ENCODE measurements at regions not wholly inside any gene's neighbourhood (a gene's known extent, or its start where the extent isn't known, plus 50 kb on each side); places are given as distances from the start of the nearest gene placed in this dataset.

DNA sequence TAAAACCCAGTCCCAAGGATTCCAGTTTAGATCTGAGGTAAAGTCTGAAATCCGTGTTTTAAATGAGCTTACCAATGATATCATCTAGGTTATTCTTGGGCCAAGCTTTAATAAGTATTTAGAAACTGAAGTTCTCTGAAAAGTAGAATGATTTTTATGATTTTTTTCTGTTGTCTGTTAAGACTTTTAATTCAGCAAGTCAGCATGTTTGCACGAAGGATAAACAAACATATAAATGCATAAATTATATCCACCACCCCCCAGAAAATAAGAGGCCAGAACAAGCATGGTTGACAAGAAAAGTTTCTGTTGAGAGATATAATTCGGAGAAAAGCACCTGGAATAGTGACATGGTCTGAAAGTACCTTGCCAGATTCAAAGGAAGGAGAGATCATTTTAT is 655.7 kb downstream of the NOVA1 start:
- WGBS (ENCODE audit: extremely low coverage, insufficient coverage, insufficient read length), result no CpG with 5 or more reads among the region's 3 CpGs
- Histone ChIP-seq H3K18ac (ENCODE audit: low read length) (no peak overlapping the region), H3K4me2 (ENCODE audit: low read length) (no peak overlapping the region), H3K27ac (ENCODE audit: low read depth, low read length) (no peak overlapping the region), H3K4ac (ENCODE audit: low read depth, low read length) (no peak overlapping the region), H4K12ac (ENCODE audit: low read depth, low read length) (no peak overlapping the region), H3K4me3 (ENCODE audit: low read depth, low read length) (no peak overlapping the region), H3K36me3 (ENCODE audit: control insufficient read depth in 1 of 2, insufficient read depth in 2 of 2, low read length in 2 of 2) (no peaks in the 10 kb centered on the region), H3K14ac (ENCODE audit: low read length) (no peak overlapping the region), H4K91ac (ENCODE audit: low read depth, low read length) (no peak overlapping the region), H4K8ac (ENCODE audit: low read depth, low read length) (no peak overlapping the region), H3K9me3 (ENCODE audit: insufficient read depth, low read depth, low read length) (no peaks in the 10 kb centered on the region), H2BK12ac (ENCODE audit: low read length) (no peak overlapping the region), H2BK5ac (ENCODE audit: low read depth, low read length, poor library complexity) (no peak overlapping the region), H2BK120ac (ENCODE audit: insufficient read depth, low read length, poor library complexity) (no peak overlapping the region), H3K27me3 (ENCODE audit: insufficient read depth, low read length) (no peaks in the 10 kb centered on the region), H3K9ac (ENCODE audit: low read length) (no peak overlapping the region), H3K23ac (ENCODE audit: low read length) (no peak overlapping the region), H2AK5ac (ENCODE audit: low read length) (no peak overlapping the region), H2AFZ (ENCODE audit: insufficient read depth, low read length, poor library complexity) (no peak overlapping the region), H3K79me2 (ENCODE audit: control insufficient read depth, insufficient read depth, low read length, poor library complexity) (no peaks in the 10 kb centered on the region), H3K79me1 (ENCODE audit: low read length) (no peaks in the 10 kb centered on the region), H3K4me1 (ENCODE audit: control insufficient read depth in 1 of 2, insufficient read depth in 2 of 2, low read length in 2 of 2) (peaks cover 3 to 4% of the 10 kb centered on the region in 2 experiments)
- no peak for DNase-seq

- WGBS (ENCODE audit: extremely low coverage, insufficient coverage, insufficient read length), result no CpG with 5 or more reads among the region's 3 CpGs
These were observed 664.1 kb downstream of the NOVA1 start for GRCh38 chr14:25933731-25934130.

GRCh38 chr14:25929881-25930615 is 667.8 kb downstream of the NOVA1 start:
- H4K91ac ChIP-seq (ENCODE audit: low read depth, low read length), result no peak overlapping the region
- no peak overlapping the region for H2AFZ ChIP-seq (ENCODE audit: insufficient read depth, low read length, poor library complexity)
- H3K36me3 ChIP-seq (ENCODE audit: control insufficient read depth in 1 of 2, insufficient read depth in 2 of 2, low read length in 2 of 2), result no peaks in the 10 kb centered on the region
- no peak overlapping the region for H2BK12ac ChIP-seq (ENCODE audit: low read length)
- WGBS (ENCODE audit: extremely low coverage, insufficient coverage, insufficient read length), result no CpG with 5 or more reads among the region's 7 CpGs
- no peaks in the 10 kb centered on the region for H3K79me2 ChIP-seq (ENCODE audit: control insufficient read depth, insufficient read depth, low read length, poor library complexity)
- H3K27me3 ChIP-seq (ENCODE audit: insufficient read depth, low read length), result no peaks in the 10 kb centered on the region
- no peaks in the 10 kb centered on the region for H3K79me1 ChIP-seq (ENCODE audit: low read length)
- no peak overlapping the region for H3K18ac ChIP-seq (ENCODE audit: low read length)
- H3K9ac ChIP-seq (ENCODE audit: low read length), result no peak overlapping the region
- no peak overlapping the region for H3K14ac ChIP-seq (ENCODE audit: low read length)
- H3K4me1 ChIP-seq (ENCODE audit: control insufficient read depth in 1 of 2, insufficient read depth in 2 of 2, low read length in 2 of 2), result no peaks in the 10 kb centered on the region
- H3K23ac ChIP-seq (ENCODE audit: low read length), result no peak overlapping the region
- H3K4me3 ChIP-seq (ENCODE audit: low read depth, low read length), result no peak overlapping the region
- H2BK5ac ChIP-seq (ENCODE audit: low read depth, low read length, poor library complexity), result no peak overlapping the region
- no peak overlapping the region for H3K4me2 ChIP-seq (ENCODE audit: low read length)
- H3K4ac ChIP-seq (ENCODE audit: low read depth, low read length), result no peak overlapping the region
- no peak overlapping the region for H4K12ac ChIP-seq (ENCODE audit: low read depth, low read length)
- H4K8ac ChIP-seq (ENCODE audit: low read depth, low read length), result no peak overlapping the region
- no peak overlapping the region for H3K27ac ChIP-seq (ENCODE audit: low read depth, low read length)
- no peak for DNase-seq
- H3K9me3 ChIP-seq (ENCODE audit: insufficient read depth, low read depth, low read length), result no peaks in the 10 kb centered on the region
- no peak overlapping the region for H2BK120ac ChIP-seq (ENCODE audit: insufficient read depth, low read length, poor library complexity)
- no peak overlapping the region for H2AK5ac ChIP-seq (ENCODE audit: low read length)

More at GRCh38 chr14:25933731-25934130, 664.1 kb downstream of the NOVA1 start:
- Histone ChIP-seq H3K18ac (ENCODE audit: low read length) (no peak overlapping the region), H3K4me2 (ENCODE audit: low read length) (no peak overlapping the region), H3K9me3 (ENCODE audit: insufficient read depth, low read depth, low read length) (no peaks in the 10 kb centered on the region), H3K23ac (ENCODE audit: low read length) (no peak overlapping the region), H3K14ac (ENCODE audit: low read length) (no peak overlapping the region), H4K91ac (ENCODE audit: low read depth, low read length) (no peak overlapping the region), H3K4me1 (ENCODE audit: control insufficient read depth in 1 of 2, insufficient read depth in 2 of 2, low read length in 2 of 2) (no peaks in the 10 kb centered on the region), H4K12ac (ENCODE audit: low read depth, low read length) (no peak overlapping the region), H3K27me3 (ENCODE audit: insufficient read depth, low read length) (no peaks in the 10 kb centered on the region), H3K9ac (ENCODE audit: low read length) (no peak overlapping the region), H2AK5ac (ENCODE audit: low read length) (no peak overlapping the region), H3K4ac (ENCODE audit: low read depth, low read length) (no peak overlapping the region), H4K8ac (ENCODE audit: low read depth, low read length) (no peak overlapping the region), H3K27ac (ENCODE audit: low read depth, low read length) (no peak overlapping the region), H2BK12ac (ENCODE audit: low read length) (no peak overlapping the region), H3K79me1 (ENCODE audit: low read length) (no peaks in the 10 kb centered on the region), H3K79me2 (ENCODE audit: control insufficient read depth, insufficient read depth, low read length, poor library complexity) (no peaks in the 10 kb centered on the region), H3K36me3 (ENCODE audit: control insufficient read depth in 1 of 2, insufficient read depth in 2 of 2, low read length in 2 of 2) (no peaks in the 10 kb centered on the region), H3K4me3 (ENCODE audit: low read depth, low read length) (no peak overlapping the region), H2AFZ (ENCODE audit: insufficient read depth, low read length, poor library complexity) (no peak overlapping the region), H2BK120ac (ENCODE audit: insufficient read depth, low read length, poor library complexity) (no peak overlapping the region), H2BK5ac (ENCODE audit: low read depth, low read length, poor library complexity) (no peak overlapping the region)
- DNase-seq, result no peak

GRCh38 chr14:25911831-25912230 is 686.0 kb downstream of the NOVA1 start:
- Histone ChIP-seq H3K9ac (ENCODE audit: low read length) (peak overlapping the region; percentile 48), H3K79me1 (ENCODE audit: low read length) (no peaks in the 10 kb centered on the region), H3K4me2 (ENCODE audit: low read length) (no peak overlapping the region), H2BK12ac (ENCODE audit: low read length) (no peak overlapping the region), H3K18ac (ENCODE audit: low read length) (no peak overlapping the region), H4K91ac (ENCODE audit: low read depth, low read length) (no peak overlapping the region), H2BK5ac (ENCODE audit: low read depth, low read length, poor library complexity) (no peak overlapping the region), H2BK120ac (ENCODE audit: insufficient read depth, low read length, poor library complexity) (no peak overlapping the region), H3K27ac (ENCODE audit: low read depth, low read length) (no peak overlapping the region), H3K36me3 (ENCODE audit: control insufficient read depth in 1 of 2, insufficient read depth in 2 of 2, low read length in 2 of 2) (no peaks in the 10 kb centered on the region), H2AK5ac (ENCODE audit: low read length) (no peak overlapping the region), H3K4me3 (ENCODE audit: low read depth, low read length) (no peak overlapping the region), H3K14ac (ENCODE audit: low read length) (no peak overlapping the region), H3K9me3 (ENCODE audit: insufficient read depth, low read depth, low read length) (no peaks in the 10 kb centered on the region), H3K4me1 (ENCODE audit: control insufficient read depth in 1 of 2, insufficient read depth in 2 of 2, low read length in 2 of 2) (no peaks in the 10 kb centered on the region), H3K4ac (ENCODE audit: low read depth, low read length) (no peak overlapping the region), H3K23ac (ENCODE audit: low read length) (no peak overlapping the region), H4K8ac (ENCODE audit: low read depth, low read length) (no peak overlapping the region), H3K79me2 (ENCODE audit: control insufficient read depth, insufficient read depth, low read length, poor library complexity) (no peaks in the 10 kb centered on the region), H4K12ac (ENCODE audit: low read depth, low read length) (no peak overlapping the region), H2AFZ (ENCODE audit: insufficient read depth, low read length, poor library complexity) (no peak overlapping the region), H3K27me3 (ENCODE audit: insufficient read depth, low read length) (no peaks in the 10 kb centered on the region)
- no peak for DNase-seq
- WGBS (ENCODE audit: extremely low coverage, insufficient coverage, insufficient read length), result no CpG with 5 or more reads among the region's 9 CpGs
